ENCODE measurements at regions not wholly inside any gene's neighbourhood (a gene's known extent, or its start where the extent isn't known, plus 50 kb on each side); places are given as distances from the start of the nearest gene placed in this dataset.

GRCh38 chr18:76627444-76627843 is 132.4 kb upstream of the ZNF516 start:
- TF ChIP-seq CTCF (conservative IDR thresholded peaks at IDR 0.05; ENCODE audit: low read length) (no peak), EZH2phosphoT487 (IDR thresholded peaks at IDR 0.05; ENCODE audit: borderline replicate concordance, low read depth, low read length) (no peak)

All from OCI-LY7 (cell line).